DMS153 (cell line): ENCODE measurements at regions not wholly inside any gene's neighbourhood (a gene's known extent, or its start where the extent isn't known, plus 50 kb on each side); places are given as distances from the start of the nearest gene placed in this dataset.

ENCODE experiments used
- DNase-seq: peaks from one replicate; lab custom pipeline; 2025; lab: John Stamatoyannopoulos, UW

GRCh38 chr12:67370979-67371378 lies 101.8 kb downstream of the CAND1 start:
- DNase-seq = no peak

- DNase-seq = no peak
Measured at GRCh38 chr12:67377021-67377420, 107.9 kb downstream of the CAND1 start.

- DNase-seq = no peak
Measured at GRCh38 chr12:67377541-67377940, 108.4 kb downstream of the CAND1 start.

- DNase-seq = no peak
Measured at GRCh38 chr12:67382241-67382871, 113.2 kb downstream of the CAND1 start.

- no peak for DNase-seq
Measured at GRCh38 chr12:67386869-67387565, 117.9 kb downstream of the CAND1 start.

GRCh38 chr12:67388331-67389138 lies 119.4 kb downstream of the CAND1 start:
- DNase-seq = no peak

- DNase-seq = no peak
Measured at GRCh38 chr12:67390273-67390672, 121.1 kb downstream of the CAND1 start.

- DNase-seq = no peak
Measured at GRCh38 chr12:67391034-67391433, 121.9 kb downstream of the CAND1 start.

GRCh38 chr12:67391656-67392055 lies 122.5 kb downstream of the CAND1 start:
- no peak for DNase-seq

- no peak for DNase-seq
Measured at GRCh38 chr12:67394550-67394949, 125.4 kb downstream of the CAND1 start.

GRCh38 chr12:67400742-67401141 lies 131.6 kb downstream of the CAND1 start:
- DNase-seq = no peak

GRCh38 chr12:67410246-67410645 lies 141.1 kb downstream of the CAND1 start:
- no peak for DNase-seq

GRCh38 chr12:67410667-67411067 lies 141.5 kb downstream of the CAND1 start:
- no peak for DNase-seq

GRCh38 chr12:67411562-67411961 lies 142.4 kb downstream of the CAND1 start:
- DNase-seq = no peak

- DNase-seq = no peak
Measured at GRCh38 chr12:67413577-67413976, 144.4 kb downstream of the CAND1 start.

- no peak for DNase-seq
Measured at GRCh38 chr12:67414011-67414715, 145.0 kb downstream of the CAND1 start.

GRCh38 chr12:67415473-67415872 lies 146.3 kb downstream of the CAND1 start:
- peak; percentile 45 for DNase-seq

- DNase-seq = no peak
Measured at GRCh38 chr12:67419810-67420209, 150.7 kb downstream of the CAND1 start.

- DNase-seq = no peak
Measured at GRCh38 chr12:67420506-67420905, 151.3 kb downstream of the CAND1 start.

- DNase-seq = no peak
Measured at GRCh38 chr12:67422081-67422480, 152.9 kb downstream of the CAND1 start.

- DNase-seq = no peak
Measured at GRCh38 chr12:67424784-67425183, 155.6 kb downstream of the CAND1 start.

- no peak for DNase-seq
Measured at GRCh38 chr12:67425394-67425793, 156.2 kb downstream of the CAND1 start.
